Choroid plexus epithelial cell (primary cell): ENCODE measurements at regions not wholly inside any gene's neighbourhood (a gene's known extent, or its start where the extent isn't known, plus 50 kb on each side); places are given as distances from the start of the nearest gene placed in this dataset.

Experiments used
- DNase-seq: peaks from one replicate; pipeline ENCODE4 v3.0.0-alpha.2; 2010; ENCODE audit warnings: low read depth
- H3K4me3 ChIP-seq: 2 replicates; pipeline ENCODE4 v1.5.1; 2011; ENCODE audit warnings: low read depth, mild to moderate bottlenecking, control low read depth, low read length, moderate library complexity
- CTCF ChIP-seq: conservative IDR thresholded peaks from 2 replicates; pipeline ENCODE4 v1.5.1; 2011; ENCODE audit warnings: low read depth, mild to moderate bottlenecking, control low read depth, inconsistent platforms, low read length, moderate library complexity

- TF ChIP-seq CTCF = no peak
- no peak overlapping the region for H3K4me3 ChIP-seq
- DNase-seq = no peak
These were observed 180.6 kb upstream of the ELL2 start for GRCh38 chr5:96142184-96142781.

GRCh38 chr5:96141749-96142148, 180.1 kb upstream of the ELL2 start:
- no peak overlapping the region for H3K4me3 ChIP-seq
- peak; percentile 40 for DNase-seq
- TF ChIP-seq CTCF = no peak

- no peak for TF ChIP-seq CTCF
- no peak overlapping the region for H3K4me3 ChIP-seq
- DNase-seq = no peak
These were observed 178.8 kb upstream of the ELL2 start for GRCh38 chr5:96140496-96140895.

GRCh38 chr5:96140084-96140483, 178.4 kb upstream of the ELL2 start:
- no peak for TF ChIP-seq CTCF
- no peak overlapping the region for H3K4me3 ChIP-seq
- DNase-seq = no peak

- H3K4me3 ChIP-seq = no peak overlapping the region
- no peak for DNase-seq
- no peak for TF ChIP-seq CTCF
These were observed 173.2 kb upstream of the ELL2 start for GRCh38 chr5:96134886-96135285.

- no peak for TF ChIP-seq CTCF
- no peak for DNase-seq
- H3K4me3 ChIP-seq = no peak overlapping the region
These were observed 171.9 kb upstream of the ELL2 start for GRCh38 chr5:96133341-96134079.

- no peak for DNase-seq
- TF ChIP-seq CTCF = no peak
- H3K4me3 ChIP-seq = no peak overlapping the region
These were observed 167.6 kb upstream of the ELL2 start for GRCh38 chr5:96129276-96129675.
